Activated T-helper 1 cell treated with anti-CD3 and anti-CD28 coated beads, Interleukin-12 subunit alpha, Interleukin-12 subunit beta, Interleukin-2, Interleukin-4 antibody, amounts not matched to agents 30 ng/mL and 10 ng/mL and 1 ng/mL, durations not matched to agents 14 hours and 24 hours and 36 hours (primary cell): ENCODE measurements at regions not wholly inside any gene's neighbourhood (a gene's known extent, or its start where the extent isn't known, plus 50 kb on each side); places are given as distances from the start of the nearest gene placed in this dataset.

Source experiments
- DNase-seq: peaks from one replicate; pipeline ENCODE4 v3.0.0; 2021; ENCODE audit warnings: low spot score
- H3K27ac Mint-ChIP-seq: one replicate; pipeline ENCODE4 v1.8.0; 2021; ENCODE audit warnings: mild to moderate bottlenecking, mixed read lengths
- H3K27me3 Mint-ChIP-seq: one replicate; pipeline ENCODE4 v1.8.0; 2022; ENCODE audit warnings: mild to moderate bottlenecking, moderate library complexity, mixed read lengths; ENCODE audit not compliant: insufficient read depth
- H3K36me3 Mint-ChIP-seq: one replicate; pipeline ENCODE4 v1.8.0; 2021; ENCODE audit warnings: low read depth, mixed read lengths
- H3K4me1 Mint-ChIP-seq: one replicate; pipeline ENCODE4 v1.8.0; 2021; ENCODE audit warnings: low read depth, mixed read lengths
- H3K4me3 Mint-ChIP-seq: one replicate; pipeline ENCODE4 v1.8.0; 2021; ENCODE audit warnings: mild to moderate bottlenecking, moderate library complexity, mixed read lengths
- H3K9me3 Mint-ChIP-seq: one replicate; pipeline ENCODE4 v1.8.0; 2021; ENCODE audit warnings: mixed read lengths
- intact Hi-C: fragments of 100-400 bp; cut with micrococcal nuclease; formaldehyde crosslinking; loops from one replicate; pipeline ENCODE4 v1.15.1; 2024

DNA sequence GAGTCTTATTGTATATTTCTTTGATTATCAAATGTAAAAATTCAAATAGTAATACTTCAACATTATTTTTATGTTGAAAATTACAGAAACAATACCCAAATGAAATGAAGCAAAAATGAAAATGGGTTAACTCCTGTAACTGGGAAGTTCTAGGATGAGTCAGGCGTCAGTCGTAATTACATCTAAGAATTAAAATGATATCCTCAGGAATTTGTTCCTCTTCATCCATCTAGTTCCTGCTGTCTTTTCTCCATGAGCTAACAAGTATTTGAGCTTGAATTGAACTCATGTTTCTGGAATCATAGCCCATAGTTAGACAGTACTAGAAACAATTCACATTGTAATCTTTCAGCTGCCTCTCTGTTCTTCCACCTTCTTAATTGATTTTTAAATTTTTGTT, 568.3 kb upstream of the TLE4 start:
- Mint-ChIP-seq H3K9me3 (no peaks in the 10 kb centered on the region), H3K4me1 (no peaks in the 10 kb centered on the region), H3K36me3 (no peaks in the 10 kb centered on the region), H3K4me3 (no peak overlapping the region), H3K27ac (no peak overlapping the region), H3K27me3 (peaks cover 2% of the 10 kb centered on the region)
- DNase-seq: no peak
- intact Hi-C loops: no loop called here

DNA sequence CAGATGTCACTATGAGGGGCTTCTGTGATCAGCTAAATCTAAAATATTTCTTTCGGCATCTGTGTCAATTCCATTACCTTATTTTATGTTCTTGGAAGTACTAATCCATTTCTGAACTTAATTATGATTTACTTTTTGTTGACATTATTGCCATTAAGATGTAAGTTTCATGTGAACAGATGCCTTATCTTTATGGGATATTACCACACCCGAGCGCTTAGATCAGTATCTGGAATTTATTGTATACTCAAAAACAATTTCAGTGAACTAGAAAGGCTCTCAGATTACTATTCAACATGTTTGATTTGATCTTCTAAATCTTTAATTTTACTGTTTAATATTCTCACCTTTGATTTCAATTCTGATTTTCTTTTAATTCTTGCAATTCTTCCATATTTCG, 567.7 kb upstream of the TLE4 start:
- Mint-ChIP-seq H3K27ac (no peak overlapping the region), H3K9me3 (no peaks in the 10 kb centered on the region), H3K27me3 (peaks cover 2% of the 10 kb centered on the region), H3K36me3 (no peaks in the 10 kb centered on the region), H3K4me1 (no peaks in the 10 kb centered on the region), H3K4me3 (no peak overlapping the region)
- intact Hi-C loops: no loop called here
- DNase-seq: no peak

DNA sequence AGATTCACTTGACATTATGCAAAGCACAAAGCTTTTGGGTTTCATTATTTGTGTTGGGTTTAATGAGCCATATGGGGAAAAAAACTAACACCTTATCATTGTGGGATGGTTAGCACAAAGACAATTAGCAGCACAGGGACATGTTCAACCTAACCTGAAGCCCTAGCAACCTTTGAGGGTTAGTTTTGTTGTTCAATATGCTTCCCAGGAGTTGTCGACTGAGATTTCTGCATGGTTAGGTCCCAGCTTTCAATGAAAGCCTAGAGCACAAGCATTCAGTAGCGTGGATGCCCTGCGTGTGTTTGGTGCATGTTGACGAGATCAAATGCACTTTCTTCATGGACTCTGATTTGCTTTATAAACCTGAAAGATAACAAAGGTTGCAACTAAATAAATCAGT, 565.2 kb upstream of the TLE4 start:
- Mint-ChIP-seq H3K4me1 (no peaks in the 10 kb centered on the region), H3K27me3 (peaks cover 2% of the 10 kb centered on the region), H3K36me3 (no peaks in the 10 kb centered on the region), H3K9me3 (no peaks in the 10 kb centered on the region), H3K27ac (no peak overlapping the region), H3K4me3 (no peak overlapping the region)
- intact Hi-C loops: no loop called here
- DNase-seq: no peak

DNA sequence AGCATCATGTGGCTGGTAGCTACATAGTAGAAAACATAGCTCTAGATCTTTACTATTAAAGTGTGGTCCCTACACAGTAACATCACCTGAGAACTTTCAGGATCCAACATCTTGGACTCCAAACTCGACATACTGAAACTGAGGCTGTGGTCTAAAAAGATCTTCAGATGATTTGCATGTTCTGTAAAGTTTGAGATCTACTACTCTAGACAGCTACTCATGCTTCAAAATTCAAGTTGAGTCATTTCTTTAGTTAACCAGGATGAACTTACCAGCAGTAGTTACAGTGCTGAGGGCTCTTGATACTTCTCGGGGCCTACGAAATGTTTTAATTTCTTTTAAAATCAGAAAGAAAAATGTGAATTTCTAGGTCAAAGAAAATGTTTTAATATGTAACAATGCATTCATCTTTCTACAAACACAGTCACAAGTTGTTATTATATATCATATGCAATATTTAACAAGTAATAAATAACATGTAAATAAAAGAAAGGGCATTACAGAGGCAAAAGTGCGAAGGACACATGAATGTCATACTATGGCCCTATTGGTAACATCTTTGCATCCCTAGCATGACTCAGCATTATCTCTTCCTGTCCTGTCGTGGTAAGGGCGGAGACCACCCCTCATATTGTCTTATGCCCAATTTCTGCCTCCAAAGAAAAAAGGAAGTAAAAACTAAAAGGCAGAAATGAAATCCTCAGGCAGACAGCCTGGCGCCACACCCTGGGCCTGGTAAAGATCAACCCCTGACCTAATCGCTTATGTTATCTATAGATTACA, 563.9 kb upstream of the TLE4 start:
- H3K27me3 Mint-ChIP-seq: peaks cover 2% of the 10 kb centered on the region
- no peak for DNase-seq
- H3K9me3 Mint-ChIP-seq: no peaks in the 10 kb centered on the region
- intact Hi-C loops: no loop called here
- no peaks in the 10 kb centered on the region for H3K4me1 Mint-ChIP-seq
- no peak overlapping the region for H3K4me3 Mint-ChIP-seq
- H3K27ac Mint-ChIP-seq: no peak overlapping the region
- no peaks in the 10 kb centered on the region for H3K36me3 Mint-ChIP-seq

DNA sequence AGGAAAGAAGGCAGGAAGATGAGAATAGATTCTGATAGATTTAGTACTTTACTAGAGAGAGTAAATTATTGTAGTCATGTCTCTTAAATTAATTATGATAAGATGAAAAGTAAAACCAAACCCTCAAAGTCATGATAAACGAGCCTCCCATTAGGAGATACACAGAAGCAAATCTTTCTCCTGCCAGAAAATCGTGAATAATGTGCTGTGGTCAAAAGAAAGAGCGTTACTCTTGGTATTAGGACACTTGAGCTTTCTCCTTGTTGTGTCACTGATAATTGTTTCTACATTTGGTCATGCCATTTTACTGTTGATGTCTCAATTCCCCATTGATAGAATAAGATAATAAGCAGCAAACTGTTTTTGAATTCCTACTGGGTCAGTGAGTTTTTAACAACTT, 562.8 kb upstream of the TLE4 start:
- intact Hi-C loops: no loop called here
- no peaks in the 10 kb centered on the region for H3K4me1 Mint-ChIP-seq
- H3K27me3 Mint-ChIP-seq: peaks cover 2% of the 10 kb centered on the region
- H3K36me3 Mint-ChIP-seq: no peaks in the 10 kb centered on the region
- no peak overlapping the region for H3K27ac Mint-ChIP-seq
- H3K4me3 Mint-ChIP-seq: no peak overlapping the region
- H3K9me3 Mint-ChIP-seq: no peaks in the 10 kb centered on the region
- DNase-seq: no peak

DNA sequence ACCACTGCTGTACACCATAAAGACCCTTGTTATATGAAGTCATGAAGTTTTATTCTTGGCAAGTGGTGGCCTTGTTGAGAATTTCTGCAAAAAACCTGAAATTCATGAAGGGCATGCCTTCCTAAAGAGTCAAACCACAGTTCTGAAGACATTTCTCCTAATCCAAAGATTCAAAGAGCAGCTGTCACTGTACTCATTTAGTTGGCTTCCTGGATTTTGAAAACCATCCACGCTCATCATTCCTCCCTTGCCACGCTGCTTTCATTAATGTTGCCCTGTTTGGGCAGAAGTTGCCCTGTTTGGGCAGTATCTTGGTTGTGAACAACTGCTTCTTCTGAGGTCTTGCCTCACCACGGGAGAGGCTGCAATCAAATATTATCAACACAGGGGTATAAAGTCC, 560.3 kb upstream of the TLE4 start:
- Mint-ChIP-seq H3K36me3 (no peaks in the 10 kb centered on the region), H3K27me3 (no peaks in the 10 kb centered on the region), H3K4me1 (no peaks in the 10 kb centered on the region), H3K9me3 (no peaks in the 10 kb centered on the region), H3K4me3 (no peak overlapping the region), H3K27ac (no peak overlapping the region)
- intact Hi-C loops: no loop called here
- no peak for DNase-seq

DNA sequence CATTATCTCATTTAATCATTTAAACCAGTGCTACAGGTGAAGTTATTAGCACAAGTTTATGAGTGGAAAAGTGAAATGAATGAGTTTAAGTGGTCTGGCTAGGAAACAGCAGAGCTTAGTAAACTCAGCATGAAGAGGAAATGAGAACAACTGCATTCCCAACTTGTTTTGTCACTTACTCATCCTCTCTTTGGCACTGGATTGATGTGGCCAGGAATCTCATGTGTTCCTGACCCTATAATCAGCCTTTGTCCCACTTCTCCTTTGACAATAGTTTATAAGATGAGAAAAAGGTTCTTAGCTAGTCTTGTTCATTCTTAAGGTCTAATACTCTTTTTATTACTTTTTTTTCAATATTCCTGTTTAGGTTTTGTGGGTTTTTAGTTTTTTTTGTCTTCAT, 559.2 kb upstream of the TLE4 start:
- DNase-seq: no peak
- no peak overlapping the region for H3K27ac Mint-ChIP-seq
- intact Hi-C loops: no loop called here
- H3K4me1 Mint-ChIP-seq: no peaks in the 10 kb centered on the region
- no peaks in the 10 kb centered on the region for H3K36me3 Mint-ChIP-seq
- H3K27me3 Mint-ChIP-seq: no peaks in the 10 kb centered on the region
- H3K4me3 Mint-ChIP-seq: no peak overlapping the region
- no peaks in the 10 kb centered on the region for H3K9me3 Mint-ChIP-seq

DNA sequence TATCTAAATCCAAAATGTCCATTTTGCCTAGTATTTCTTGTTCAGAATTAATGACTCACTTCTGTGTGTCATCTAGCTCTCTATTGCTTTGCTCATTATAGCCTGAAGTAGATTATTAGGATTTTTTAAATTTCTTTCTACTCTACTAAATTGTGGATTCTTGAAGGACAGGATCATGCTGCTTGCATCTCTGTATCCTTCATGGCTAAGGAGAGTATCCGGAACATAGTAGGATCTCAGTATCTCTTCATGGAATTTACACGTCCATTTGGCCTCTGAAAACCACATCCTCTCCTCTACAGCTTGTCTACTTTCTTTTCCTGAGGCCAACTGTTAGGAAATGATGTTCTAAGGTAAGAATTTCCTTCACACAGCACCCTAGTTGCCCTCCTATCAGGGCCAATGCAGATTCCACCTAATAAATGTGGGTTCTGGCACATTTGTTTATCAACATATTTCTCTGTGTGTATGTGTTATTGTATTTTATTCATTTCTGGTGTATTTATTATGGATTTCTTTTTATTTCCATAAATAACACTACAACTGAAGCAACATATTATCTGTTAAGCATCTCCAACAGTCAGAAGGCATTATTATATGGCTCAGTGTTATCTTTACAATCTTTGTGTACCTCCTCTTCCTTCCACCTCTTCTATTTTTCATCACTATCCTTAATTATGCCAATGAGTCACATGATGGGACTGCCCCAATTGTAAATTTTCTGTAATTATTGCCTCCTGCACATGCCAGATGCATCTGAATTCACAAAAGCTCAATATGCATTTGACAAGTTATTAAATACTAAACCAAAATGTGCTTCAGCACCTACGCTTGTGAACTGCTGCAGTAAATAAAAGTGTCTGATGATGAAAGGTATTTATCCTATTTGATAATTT, 557.8 kb upstream of the TLE4 start:
- Mint-ChIP-seq H3K36me3 (no peaks in the 10 kb centered on the region), H3K4me1 (no peaks in the 10 kb centered on the region), H3K27me3 (no peaks in the 10 kb centered on the region), H3K4me3 (no peak overlapping the region), H3K27ac (no peak overlapping the region), H3K9me3 (no peaks in the 10 kb centered on the region)
- DNase-seq: no peak
- intact Hi-C loops: no loop called here

DNA sequence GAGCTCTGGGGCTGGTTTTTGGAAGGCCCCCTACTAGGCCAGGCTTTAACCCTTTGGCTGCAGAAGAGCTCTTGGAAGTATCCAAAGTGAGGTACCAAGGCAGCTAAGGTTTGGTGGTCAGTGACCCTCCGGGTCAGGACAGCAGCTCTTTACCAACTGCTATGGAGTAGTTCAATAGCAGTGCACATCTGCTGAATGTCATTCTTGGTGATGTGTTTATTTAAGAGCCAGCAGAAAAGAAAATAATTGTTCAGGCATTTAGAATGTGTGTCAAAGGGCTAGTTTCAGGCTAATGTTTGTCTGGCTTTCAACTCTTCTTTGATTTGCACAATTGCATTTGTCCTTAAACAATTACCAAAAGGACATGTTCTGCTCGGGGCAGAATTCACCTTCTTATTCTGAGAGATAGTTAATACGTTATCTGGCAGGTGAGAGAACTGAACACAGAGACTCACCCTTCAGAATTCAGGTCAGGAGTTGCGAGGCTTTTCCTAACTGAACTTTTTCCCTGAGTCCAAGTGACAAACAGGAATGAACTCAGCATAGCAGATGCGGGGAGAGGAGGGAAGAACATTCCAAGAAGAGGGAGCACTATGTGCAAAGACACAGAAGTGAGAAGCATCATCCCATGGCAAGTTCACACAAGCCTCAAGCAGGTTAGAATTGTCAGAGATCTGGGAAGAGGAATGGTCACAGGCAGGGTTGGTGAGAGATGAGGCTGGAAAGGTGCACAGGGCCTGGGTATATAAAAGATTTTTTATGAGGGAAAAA, 556.7 kb upstream of the TLE4 start:
- Mint-ChIP-seq H3K4me1 (no peaks in the 10 kb centered on the region), H3K9me3 (no peaks in the 10 kb centered on the region), H3K36me3 (no peaks in the 10 kb centered on the region), H3K4me3 (no peak overlapping the region), H3K27ac (no peak overlapping the region), H3K27me3 (no peaks in the 10 kb centered on the region)
- intact Hi-C loops: no loop called here
- DNase-seq: no peak

DNA sequence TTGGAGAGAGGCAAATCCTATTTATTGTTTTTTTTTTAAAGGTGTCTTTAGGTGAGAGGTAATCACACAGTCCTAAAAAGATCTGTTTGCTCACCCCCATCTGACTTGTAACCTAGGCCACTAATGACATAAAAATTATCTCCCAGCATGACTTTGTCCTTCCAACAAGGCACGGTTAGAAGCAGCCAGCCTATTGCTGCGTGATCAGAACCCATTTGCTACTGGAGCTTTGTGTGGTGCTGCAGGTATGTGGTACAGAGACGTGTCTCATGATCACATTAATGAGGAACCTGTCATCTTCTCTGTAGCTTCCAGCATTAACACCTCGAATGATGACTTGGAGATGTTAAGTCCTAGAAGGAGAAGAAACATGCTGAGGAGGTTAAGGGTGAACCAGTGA, 555.8 kb upstream of the TLE4 start:
- intact Hi-C loops: no loop called here
- H3K27ac Mint-ChIP-seq: no peak overlapping the region
- H3K4me3 Mint-ChIP-seq: no peak overlapping the region
- H3K36me3 Mint-ChIP-seq: no peaks in the 10 kb centered on the region
- no peaks in the 10 kb centered on the region for H3K27me3 Mint-ChIP-seq
- no peaks in the 10 kb centered on the region for H3K4me1 Mint-ChIP-seq
- DNase-seq: no peak
- no peaks in the 10 kb centered on the region for H3K9me3 Mint-ChIP-seq

DNA sequence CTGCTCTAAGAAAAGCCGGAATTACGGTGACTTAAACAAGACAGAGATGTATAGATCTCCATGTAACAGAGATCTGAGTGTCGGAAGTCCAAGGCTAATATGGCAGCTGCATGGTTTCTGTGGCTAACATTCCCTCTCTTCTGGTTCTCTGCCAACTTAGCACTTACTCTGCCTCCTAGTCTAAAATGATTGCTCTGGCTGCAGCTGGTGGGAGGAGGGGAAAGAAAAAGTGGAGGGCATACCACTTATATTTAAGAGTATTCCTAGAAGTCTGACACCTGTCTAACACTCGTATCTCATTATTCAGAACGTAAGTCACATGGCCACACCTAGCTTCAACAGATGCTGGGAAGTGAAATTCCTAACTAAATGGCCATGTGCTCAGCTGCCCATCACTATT, 551.5 kb upstream of the TLE4 start:
- Mint-ChIP-seq H3K36me3 (no peaks in the 10 kb centered on the region), H3K27ac (no peak overlapping the region), H3K9me3 (no peaks in the 10 kb centered on the region), H3K4me1 (no peaks in the 10 kb centered on the region), H3K4me3 (no peak overlapping the region), H3K27me3 (no peaks in the 10 kb centered on the region)
- DNase-seq: no peak
- intact Hi-C loops: no loop called here

DNA sequence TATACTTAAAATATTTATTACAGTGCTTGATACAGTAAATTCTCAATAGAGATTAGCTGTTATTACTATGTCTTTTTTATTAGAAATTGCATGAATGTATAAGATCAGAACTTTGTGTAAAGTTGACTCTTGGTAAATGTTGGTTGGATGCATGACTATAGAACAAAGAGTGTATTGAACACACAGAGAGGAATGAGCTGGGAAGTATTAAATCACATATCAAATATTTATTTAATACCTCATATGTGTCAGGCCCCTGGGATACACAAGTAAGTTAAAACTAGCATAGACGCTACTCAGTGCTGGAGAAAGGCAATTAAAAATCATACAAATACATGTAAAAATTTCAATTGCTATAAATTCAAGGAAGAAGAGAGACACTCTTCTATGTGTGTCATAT, 550.7 kb upstream of the TLE4 start:
- Mint-ChIP-seq H3K4me1 (no peaks in the 10 kb centered on the region), H3K4me3 (no peak overlapping the region), H3K27ac (no peak overlapping the region), H3K36me3 (no peaks in the 10 kb centered on the region), H3K9me3 (no peaks in the 10 kb centered on the region), H3K27me3 (no peaks in the 10 kb centered on the region)
- DNase-seq: no peak
- intact Hi-C loops: no loop called here

DNA sequence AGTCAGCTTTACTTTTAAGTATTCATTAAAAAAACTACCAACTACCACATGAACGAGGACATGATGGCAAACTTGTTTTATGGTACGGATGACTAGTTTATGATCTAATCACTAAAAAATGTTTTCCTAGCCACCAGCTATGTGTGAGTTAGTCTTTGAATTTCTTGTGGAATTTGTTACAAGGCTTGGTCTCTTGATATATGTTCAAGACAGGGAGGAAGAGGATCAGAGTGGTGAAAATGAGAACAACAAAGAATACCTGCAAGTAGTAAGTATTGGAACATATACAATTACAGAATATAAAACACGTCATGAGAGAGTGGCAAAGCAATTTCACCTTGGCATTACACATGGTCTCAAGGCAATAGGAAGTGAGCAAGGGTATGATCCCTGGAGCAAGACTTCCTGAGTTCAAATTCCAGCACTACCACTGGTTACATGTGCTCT, 548.6 kb upstream of the TLE4 start:
- Mint-ChIP-seq H3K4me1 (no peaks in the 10 kb centered on the region), H3K27me3 (no peaks in the 10 kb centered on the region), H3K27ac (no peak overlapping the region), H3K4me3 (no peak overlapping the region), H3K36me3 (no peaks in the 10 kb centered on the region), H3K9me3 (no peaks in the 10 kb centered on the region)
- no peak for DNase-seq
- intact Hi-C loops: no loop called here
